ENCODE measurements at regions not wholly inside any gene's neighbourhood (a gene's known extent, or its start where the extent isn't known, plus 50 kb on each side); places are given as distances from the start of the nearest gene placed in this dataset.

- no peak overlapping the region for H3K27ac Mint-ChIP-seq
- H3K4me1 Mint-ChIP-seq (ENCODE audit: unreplicated experiment): peaks cover 16% of the 10 kb centered on the region
- no peak for DNase-seq (ENCODE audit: extremely low spot score, unreplicated experiment)
- no peaks in the 10 kb centered on the region for H3K36me3 Mint-ChIP-seq
- H3K9me3 Mint-ChIP-seq: no peaks in the 10 kb centered on the region
- H3K27me3 Mint-ChIP-seq: peaks cover 28% of the 10 kb centered on the region
- H3K4me3 Mint-ChIP-seq: no peak overlapping the region
- TF ChIP-seq, protein P1, sequence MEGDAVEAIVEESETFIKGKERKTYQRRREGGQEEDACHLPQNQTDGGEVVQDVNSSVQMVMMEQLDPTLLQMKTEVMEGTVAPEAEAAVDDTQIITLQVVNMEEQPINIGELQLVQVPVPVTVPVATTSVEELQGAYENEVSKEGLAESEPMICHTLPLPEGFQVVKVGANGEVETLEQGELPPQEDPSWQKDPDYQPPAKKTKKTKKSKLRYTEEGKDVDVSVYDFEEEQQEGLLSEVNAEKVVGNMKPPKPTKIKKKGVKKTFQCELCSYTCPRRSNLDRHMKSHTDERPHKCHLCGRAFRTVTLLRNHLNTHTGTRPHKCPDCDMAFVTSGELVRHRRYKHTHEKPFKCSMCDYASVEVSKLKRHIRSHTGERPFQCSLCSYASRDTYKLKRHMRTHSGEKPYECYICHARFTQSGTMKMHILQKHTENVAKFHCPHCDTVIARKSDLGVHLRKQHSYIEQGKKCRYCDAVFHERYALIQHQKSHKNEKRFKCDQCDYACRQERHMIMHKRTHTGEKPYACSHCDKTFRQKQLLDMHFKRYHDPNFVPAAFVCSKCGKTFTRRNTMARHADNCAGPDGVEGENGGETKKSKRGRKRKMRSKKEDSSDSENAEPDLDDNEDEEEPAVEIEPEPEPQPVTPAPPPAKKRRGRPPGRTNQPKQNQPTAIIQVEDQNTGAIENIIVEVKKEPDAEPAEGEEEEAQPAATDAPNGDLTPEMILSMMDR (conservative IDR thresholded peaks at IDR 0.05): no peak
Measured at GRCh38 chr14:103205541-103205906, 82.3 kb downstream of the TNFAIP2 start.

DNA sequence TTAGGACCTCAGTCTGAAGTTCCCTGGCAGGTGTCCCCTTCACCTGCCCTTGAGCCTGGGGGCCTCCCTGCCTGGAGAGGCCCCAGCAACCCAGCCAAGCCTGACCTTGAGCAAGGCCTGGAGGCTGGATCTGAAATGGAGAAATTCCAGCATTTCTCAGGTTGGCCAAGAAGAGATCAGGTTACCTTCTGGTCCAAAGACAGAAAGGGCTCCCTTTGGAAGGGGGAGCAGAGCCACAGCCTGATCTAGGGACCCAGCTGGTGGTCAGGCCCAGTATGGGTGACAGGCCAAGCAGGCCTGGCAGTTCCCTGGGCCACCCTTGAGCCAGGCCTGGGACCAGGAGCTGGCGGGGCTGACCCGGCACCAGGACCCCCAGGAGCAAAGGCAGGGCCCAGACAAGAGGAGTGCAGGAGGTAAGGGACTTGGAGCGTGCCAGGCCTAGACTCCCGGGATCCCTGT, 82.8 kb downstream of the TNFAIP2 start:
- H3K4me3 Mint-ChIP-seq: no peak overlapping the region

DNA sequence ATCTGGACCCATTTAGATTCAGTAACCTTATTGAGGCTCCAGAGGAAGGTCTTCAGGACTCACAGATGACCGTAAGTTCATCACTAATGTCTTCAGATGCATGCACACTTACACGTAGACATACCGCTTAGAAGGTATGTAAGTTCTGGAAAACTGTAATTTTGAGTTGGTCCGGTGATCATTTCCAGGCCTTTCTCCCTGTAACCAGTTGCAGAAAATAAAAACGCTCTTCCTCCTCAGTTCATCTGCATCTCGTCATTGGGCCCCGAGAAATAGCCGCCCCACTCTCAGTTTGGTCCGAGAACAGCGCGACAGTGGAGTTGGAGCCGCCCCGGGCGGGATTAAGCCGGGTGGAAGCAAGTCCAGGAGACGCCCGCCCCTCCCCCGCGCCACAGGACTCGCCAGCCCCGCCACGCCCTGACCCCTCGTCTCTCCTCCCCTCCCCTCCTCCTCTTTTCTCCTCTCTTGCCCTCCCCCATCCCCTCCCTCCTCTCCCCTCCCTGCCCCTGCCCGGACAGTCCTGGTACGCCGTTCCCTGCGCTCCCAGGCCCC, 83.7 kb downstream of the TNFAIP2 start:
- Mint-ChIP-seq H3K27ac (peak overlapping the region; percentile 59), H3K4me1 (ENCODE audit: unreplicated experiment) (peaks cover 16% of the 10 kb centered on the region), H3K9me3 (no peaks in the 10 kb centered on the region), H3K36me3 (no peaks in the 10 kb centered on the region), H3K4me3 (peak overlapping the region; percentile 81), H3K27me3 (peaks cover 28% of the 10 kb centered on the region)
- TF ChIP-seq, protein P1 (conservative IDR thresholded peaks at IDR 0.05): no peak
- DNase-seq (ENCODE audit: extremely low spot score, unreplicated experiment): no peak

More for the DNA sequence above, 82.8 kb downstream of the TNFAIP2 start:
- Mint-ChIP-seq H3K36me3 (no peaks in the 10 kb centered on the region), H3K9me3 (no peaks in the 10 kb centered on the region), H3K27ac (no peak overlapping the region), H3K27me3 (peaks cover 28% of the 10 kb centered on the region), H3K4me1 (ENCODE audit: unreplicated experiment) (peaks cover 16% of the 10 kb centered on the region)
- DNase-seq (ENCODE audit: extremely low spot score, unreplicated experiment): no peak
- TF ChIP-seq, protein P1 (conservative IDR thresholded peaks at IDR 0.05): no peak

GRCh38 chr14:103207388-103208072, 84.3 kb downstream of the TNFAIP2 start:
- H3K4me1 Mint-ChIP-seq (ENCODE audit: unreplicated experiment): peaks cover 16% of the 10 kb centered on the region
- H3K4me3 Mint-ChIP-seq: peak overlapping the region; percentile 78
- no peak overlapping the region for H3K27ac Mint-ChIP-seq
- H3K27me3 Mint-ChIP-seq: peaks cover 31% of the 10 kb centered on the region
- TF ChIP-seq, protein P1 (conservative IDR thresholded peaks at IDR 0.05): no peak
- no peak for DNase-seq (ENCODE audit: extremely low spot score, unreplicated experiment)
- H3K9me3 Mint-ChIP-seq: no peaks in the 10 kb centered on the region
- no peaks in the 10 kb centered on the region for H3K36me3 Mint-ChIP-seq

- DNase-seq (ENCODE audit: extremely low spot score, unreplicated experiment): no peak
- Mint-ChIP-seq H3K27me3 (peaks cover 34% of the 10 kb centered on the region), H3K27ac (no peak overlapping the region)
Measured at GRCh38 chr14:103209054-103209453, 85.8 kb downstream of the TNFAIP2 start.

More at GRCh38 chr14:103209054-103209453, 85.8 kb downstream of the TNFAIP2 start:
- Mint-ChIP-seq H3K36me3 (no peaks in the 10 kb centered on the region), H3K9me3 (peaks cover 5% of the 10 kb centered on the region), H3K4me1 (ENCODE audit: unreplicated experiment) (peaks cover 16% of the 10 kb centered on the region), H3K4me3 (peak overlapping the region; percentile 54)
- TF ChIP-seq, protein P1 (conservative IDR thresholded peaks at IDR 0.05): peak; percentile 49

Measured in type B pancreatic cell (in vitro differentiated cells).